SIG-M5 treated with dmso at 0.1 percent for 504 hours (cell line): ENCODE measurements at regions not wholly inside any gene's neighbourhood (a gene's known extent, or its start where the extent isn't known, plus 50 kb on each side); places are given as distances from the start of the nearest gene placed in this dataset.

Experiments
- DNase-seq: peaks from one replicate; lab custom pipeline; 2025; ENCODE audit not compliant: unreplicated experiment; lab: John Stamatoyannopoulos, UW

GRCh38 chr5:71864730-71865601 lies 145.9 kb downstream of the CARTPT start:
- DNase-seq: no peak

- no peak for DNase-seq
Measured at GRCh38 chr5:71865665-71866320, 146.7 kb downstream of the CARTPT start.

DNA sequence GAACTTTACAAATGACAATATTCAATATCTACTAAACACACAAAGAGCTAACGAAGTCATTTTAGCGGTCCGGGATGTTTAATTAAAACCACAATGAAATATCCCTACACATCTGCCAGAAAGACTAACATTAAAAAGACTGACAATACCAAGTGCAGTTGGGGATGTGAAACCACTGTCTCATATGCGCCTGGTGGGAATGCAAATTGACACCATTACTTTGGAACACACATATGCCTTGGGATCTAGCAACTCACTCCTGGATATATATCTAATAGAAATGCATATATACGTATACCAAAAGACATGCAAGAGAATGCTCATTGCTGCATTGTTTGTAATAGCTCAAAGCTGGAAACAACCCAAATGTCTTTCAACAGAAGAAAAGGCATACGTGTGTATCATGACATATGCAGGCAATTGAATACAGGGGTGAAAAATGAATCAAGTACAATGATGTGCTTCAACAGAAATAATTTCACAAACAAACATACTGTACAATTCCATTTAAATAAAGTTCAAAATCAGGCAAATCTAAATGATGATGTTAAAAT lies 153.3 kb downstream of the CARTPT start:
- DNase-seq: no peak

DNA sequence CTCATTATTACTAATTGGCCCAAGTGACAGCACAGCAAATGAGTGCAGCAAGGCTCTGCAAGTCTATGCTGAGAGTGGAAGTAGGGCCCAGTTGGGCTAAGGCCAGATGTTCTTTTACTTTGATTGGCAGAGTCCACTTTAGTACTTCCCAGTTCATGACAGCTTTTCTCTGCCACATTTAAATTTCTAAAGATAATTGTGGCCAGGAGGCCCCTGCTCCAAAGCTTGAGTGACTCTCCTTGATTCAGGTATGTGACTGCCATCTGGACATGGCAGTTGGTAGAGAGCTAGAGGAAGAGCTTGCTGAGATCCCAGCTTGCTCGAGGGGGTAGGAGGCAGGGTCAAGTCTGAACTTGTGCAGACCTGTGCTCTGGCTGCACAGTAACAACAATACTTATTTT lies 154.1 kb downstream of the CARTPT start:
- no peak for DNase-seq

DNA sequence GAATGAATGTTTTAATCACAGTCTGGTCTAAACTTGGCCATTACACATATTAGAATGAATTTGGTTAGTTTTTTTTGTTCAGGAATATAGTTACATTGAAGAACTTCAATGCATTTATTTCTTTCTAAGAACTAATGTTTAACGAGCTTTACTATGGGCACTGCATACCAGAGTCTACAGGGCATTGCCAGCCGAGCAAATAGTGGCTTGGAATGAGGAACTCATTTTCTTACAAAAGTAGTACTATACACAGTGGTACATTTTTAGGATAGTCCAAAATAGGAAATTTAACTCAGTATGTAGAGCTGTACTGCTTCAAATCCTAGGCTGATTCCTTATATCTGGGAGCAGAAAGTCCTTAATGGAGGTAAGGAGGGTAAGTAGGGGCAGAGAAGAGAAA lies 155.4 kb downstream of the CARTPT start:
- DNase-seq: no peak

- DNase-seq: no peak
Measured at GRCh38 chr5:71877511-71877910, 158.4 kb downstream of the CARTPT start.

DNA sequence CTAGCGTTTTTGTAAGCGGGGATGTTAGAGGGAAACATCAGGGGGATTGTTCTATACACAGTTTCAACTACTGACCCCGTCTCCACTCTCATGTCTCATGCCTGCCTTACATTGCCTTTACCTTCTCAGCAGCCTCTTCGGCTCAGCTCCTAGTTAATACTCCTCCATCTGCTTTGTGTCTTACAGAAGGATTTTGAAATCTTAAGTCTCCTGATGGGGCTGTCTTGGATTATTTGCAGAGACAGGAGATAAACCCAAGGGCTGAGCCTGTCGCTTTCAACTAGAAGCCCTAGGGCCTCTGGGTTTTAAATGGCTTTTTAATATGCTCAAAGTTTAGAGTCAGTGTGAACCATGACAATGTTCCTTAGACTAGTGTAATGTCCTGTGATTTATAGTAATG lies 161.5 kb downstream of the CARTPT start:
- no peak for DNase-seq

- no peak for DNase-seq
Measured at GRCh38 chr5:71882826-71883741, 164.0 kb downstream of the CARTPT start.

GRCh38 chr5:71883742-71884103 lies 164.6 kb downstream of the CARTPT start:
- no peak for DNase-seq

GRCh38 chr5:71884926-71885325 lies 165.9 kb downstream of the CARTPT start:
- no peak for DNase-seq

DNA sequence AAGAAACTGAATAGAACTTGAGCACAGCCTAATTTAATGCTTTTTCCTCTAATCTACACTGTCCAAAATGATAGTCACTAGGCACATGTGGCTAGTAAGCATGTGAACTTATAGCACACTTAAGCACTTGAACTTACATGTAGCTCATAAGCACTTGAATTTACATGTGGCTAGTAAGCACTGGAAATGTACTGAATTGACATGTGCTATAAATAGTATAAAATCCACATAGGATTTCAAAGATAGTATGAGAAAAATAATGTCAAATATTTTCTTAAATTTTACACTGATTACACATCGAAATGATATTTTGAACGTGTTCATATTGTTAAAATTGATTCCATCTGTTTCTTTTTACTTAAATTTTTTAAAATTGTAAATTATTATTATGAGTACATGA lies 167.3 kb downstream of the CARTPT start:
- no peak for DNase-seq

DNA sequence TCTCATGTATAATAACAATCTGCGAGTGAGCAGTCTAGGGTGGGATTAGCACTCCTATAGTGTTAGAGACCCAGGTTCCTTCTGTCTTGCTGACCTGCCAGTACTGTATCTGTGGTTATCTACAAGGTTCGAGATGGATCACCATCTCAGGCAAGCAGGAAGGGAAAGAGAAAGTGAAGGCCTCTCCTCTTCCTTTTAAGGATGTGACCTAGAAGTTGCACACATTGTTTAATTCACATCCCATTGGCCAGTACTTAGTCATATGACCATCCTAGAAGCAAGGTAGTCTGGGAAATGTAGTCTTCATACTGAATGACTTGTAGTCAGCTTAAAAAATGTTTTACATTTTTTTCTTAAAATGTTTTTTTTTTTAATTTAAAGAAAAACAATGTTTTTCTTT lies 168.6 kb downstream of the CARTPT start:
- peak; percentile 78 for DNase-seq

DNA sequence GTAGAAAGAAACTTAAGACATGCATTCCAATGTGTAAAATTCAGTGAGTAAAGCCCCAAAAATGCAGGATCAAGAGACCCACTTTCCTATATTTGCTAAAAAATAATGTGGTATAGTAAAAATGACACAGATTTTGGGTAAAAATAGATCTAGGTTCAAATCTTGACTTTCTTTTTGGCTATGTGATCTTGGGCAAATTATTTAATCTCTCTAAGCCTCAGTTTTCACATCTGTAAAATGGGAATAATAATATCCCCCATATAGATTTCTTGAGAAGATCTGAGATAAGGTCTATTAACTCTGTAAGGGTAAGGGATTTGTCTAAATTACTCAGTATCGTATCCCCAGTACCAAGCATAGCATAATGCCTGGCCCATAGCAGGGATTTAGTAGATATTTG lies 172.3 kb downstream of the CARTPT start:
- no peak for DNase-seq

DNA sequence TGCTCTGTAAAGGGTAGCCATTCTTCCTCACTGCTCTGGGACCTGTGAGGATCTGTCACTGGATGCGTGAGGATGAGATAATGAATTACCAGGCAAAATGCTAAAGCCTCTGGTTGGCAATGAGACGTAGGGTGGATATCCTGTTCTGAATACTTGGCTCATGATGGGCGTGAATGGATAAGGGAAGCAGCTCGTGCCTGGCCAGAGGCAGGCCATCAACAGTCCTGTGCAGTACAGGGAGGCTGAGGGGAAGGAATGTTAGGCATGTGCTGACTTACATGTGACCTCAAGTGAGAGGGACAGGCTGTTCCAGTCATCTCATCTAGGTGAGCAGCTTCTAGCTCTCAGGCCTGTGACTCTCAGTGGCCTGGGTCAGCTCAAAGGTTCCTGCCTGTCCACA lies 172.8 kb downstream of the CARTPT start:
- no peak for DNase-seq

DNA sequence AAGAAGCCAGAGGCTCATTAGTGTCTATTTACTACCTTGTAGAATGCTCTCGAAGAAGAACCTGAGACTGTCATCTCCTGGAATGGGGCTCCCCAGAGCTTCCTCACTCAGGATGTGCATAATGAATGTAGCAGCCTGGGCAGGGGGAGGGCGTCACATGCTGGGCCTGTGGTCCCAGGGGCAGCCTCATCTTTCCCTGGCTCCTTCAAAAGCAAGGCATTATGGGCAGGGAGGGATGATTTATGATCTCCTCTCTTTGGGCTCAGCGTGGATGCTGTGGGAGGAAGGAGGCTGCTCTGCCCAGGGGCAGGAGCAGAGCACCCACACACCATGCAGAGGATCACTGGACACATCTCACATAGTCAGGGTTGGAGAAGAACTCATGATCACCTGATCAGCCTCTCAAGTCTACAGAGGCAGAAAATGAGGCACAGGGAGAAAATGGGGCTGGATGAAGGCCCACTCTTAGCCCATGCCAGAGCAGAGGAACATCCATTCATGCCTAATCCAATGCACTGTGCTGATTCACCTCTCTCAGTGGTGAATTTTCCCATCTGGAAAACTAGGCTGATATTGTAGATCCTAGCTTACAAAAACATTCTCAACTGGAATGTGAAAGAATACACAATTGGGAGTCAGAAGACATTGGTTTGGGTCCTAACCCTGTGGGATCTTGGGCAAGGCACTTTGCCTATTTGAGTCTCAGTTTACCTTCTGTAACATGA lies 173.7 kb downstream of the CARTPT start:
- no peak for DNase-seq

GRCh38 chr5:71893451-71893850 lies 174.4 kb downstream of the CARTPT start:
- no peak for DNase-seq

- DNase-seq: no peak
Measured at GRCh38 chr5:71894091-71894490, 175.0 kb downstream of the CARTPT start.

DNA sequence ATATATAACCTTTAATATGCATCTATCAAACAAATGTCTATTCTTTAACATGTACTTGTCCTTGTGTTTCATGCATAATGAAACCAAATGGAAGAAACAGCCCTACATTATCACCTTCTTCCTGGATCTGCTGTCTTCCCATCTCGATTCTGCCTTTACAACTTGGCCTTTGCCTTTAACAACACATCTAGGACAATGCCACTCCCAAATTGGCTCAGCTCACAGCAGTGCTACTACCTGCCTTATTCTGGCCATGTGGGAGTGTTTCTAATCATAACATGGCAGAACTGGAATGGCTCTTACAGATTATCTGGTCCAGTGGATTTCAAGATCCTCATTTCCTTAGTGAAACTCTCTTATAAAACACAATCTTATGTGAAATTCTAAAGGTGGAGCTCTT lies 176.5 kb downstream of the CARTPT start:
- DNase-seq: no peak

GRCh38 chr5:71899865-71900342 lies 180.8 kb downstream of the CARTPT start:
- DNase-seq: no peak

DNA sequence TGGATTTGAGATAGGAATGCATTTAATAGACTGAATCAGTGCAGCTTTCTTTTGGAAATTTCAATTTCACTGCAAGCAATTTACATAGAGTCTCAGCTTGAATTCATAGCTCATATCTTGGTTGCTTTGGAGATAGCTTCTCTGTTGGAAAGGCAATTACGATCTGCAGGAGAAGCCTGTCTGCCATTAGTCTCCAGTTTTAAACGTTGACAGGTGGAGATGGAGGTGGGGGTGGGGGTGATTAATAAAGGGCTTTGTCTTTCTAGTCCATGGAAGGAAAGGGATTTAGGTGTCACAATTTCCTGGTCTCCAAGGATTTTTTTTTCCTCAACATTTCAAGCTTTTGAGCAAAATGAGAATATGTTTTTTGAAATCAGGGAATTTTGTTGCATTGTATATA lies 184.7 kb downstream of the CARTPT start:
- no peak for DNase-seq
